ENCODE measurements at regions not wholly inside any gene's neighbourhood (a gene's known extent, or its start where the extent isn't known, plus 50 kb on each side); places are given as distances from the start of the nearest gene placed in this dataset.
"Not testable (repeated sequence)": the region's sequence is repeated elsewhere in the genome, so short reads cannot be mapped to it uniquely, and the experiment has no call there.

DNA sequence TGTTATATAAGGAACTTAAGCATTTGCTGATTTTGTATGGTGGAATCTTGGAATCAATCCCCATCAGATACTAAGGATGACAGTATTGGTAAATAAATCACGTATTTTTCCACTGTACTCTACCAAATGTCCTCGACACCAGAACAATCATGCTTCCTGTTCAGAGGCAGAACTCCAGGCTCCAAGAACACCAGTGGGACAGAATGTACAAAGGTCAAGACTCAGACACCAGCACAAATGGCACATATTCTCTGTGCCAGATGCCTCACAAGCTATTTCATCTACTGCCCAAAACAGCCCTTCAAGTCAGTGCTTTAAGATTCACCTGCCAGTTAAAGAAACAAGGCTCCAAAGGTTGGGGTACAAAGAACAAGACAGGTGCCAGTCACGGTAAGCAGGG lies 420.5 kb downstream of the STK39 start:
- no peak overlapping the region for H3K4me3 ChIP-seq (ENCODE audit: low read length in 3 of 3)
- peaks cover 13 to 17% (median 15%) of the 10 kb centered on the region in 3 donors for H3K4me1 ChIP-seq (ENCODE audit: control insufficient read depth in 3 of 3, insufficient read depth in 3 of 3, low read length in 3 of 3)
- no peak overlapping the region for H3K9ac ChIP-seq (ENCODE audit: low read depth in 1 of 3, low read length in 3 of 3)
- H3K9me3 ChIP-seq (ENCODE audit: control insufficient read depth in 3 of 3, low read length in 3 of 3): no peaks in the 10 kb centered on the region
- no peaks in the 10 kb centered on the region for H3K27me3 ChIP-seq (ENCODE audit: control insufficient read depth in 3 of 3, insufficient read depth in 3 of 3, low read length in 3 of 3)
- no peaks in the 10 kb centered on the region for H3K36me3 ChIP-seq (ENCODE audit: control insufficient read depth in 3 of 3, insufficient read depth in 3 of 3, low read length in 3 of 3)
- H3K27ac ChIP-seq (ENCODE audit: low read depth, low read length): no peak overlapping the region

DNA sequence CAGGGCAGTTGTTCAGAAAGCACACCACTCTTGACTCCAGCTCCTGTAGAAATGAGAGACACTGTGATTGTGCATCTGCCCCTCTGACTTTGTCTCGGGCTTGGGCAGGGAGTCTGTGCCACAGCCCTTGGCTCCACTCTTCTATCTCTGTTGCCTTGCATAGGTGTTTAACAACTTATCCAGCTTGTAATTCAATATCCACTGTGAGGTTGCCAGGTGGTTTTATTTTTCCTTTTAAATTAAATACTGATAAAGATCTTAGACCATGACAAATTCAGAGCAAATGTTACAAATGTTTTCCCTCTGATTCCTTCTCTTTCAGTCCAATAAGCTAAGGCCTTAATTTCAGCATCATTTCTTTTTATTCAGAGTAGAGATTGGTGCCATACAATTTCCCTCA lies 421.7 kb downstream of the STK39 start:
- Histone ChIP-seq H3K4me1 (ENCODE audit: control insufficient read depth in 3 of 3, insufficient read depth in 3 of 3, low read length in 3 of 3) (peaks cover 13 to 17% (median 15%) of the 10 kb centered on the region in 3 donors), H3K9ac (ENCODE audit: low read depth in 1 of 3, low read length in 3 of 3) (no peak overlapping the region), H3K9me3 (ENCODE audit: control insufficient read depth in 3 of 3, low read length in 3 of 3) (no peaks in the 10 kb centered on the region), H3K36me3 (ENCODE audit: control insufficient read depth in 3 of 3, insufficient read depth in 3 of 3, low read length in 3 of 3) (no peaks in the 10 kb centered on the region), H3K4me3 (ENCODE audit: low read length in 3 of 3) (no peak overlapping the region), H3K27ac (ENCODE audit: low read depth, low read length) (no peak overlapping the region), H3K27me3 (ENCODE audit: control insufficient read depth in 3 of 3, insufficient read depth in 3 of 3, low read length in 3 of 3) (no peaks in the 10 kb centered on the region)

DNA sequence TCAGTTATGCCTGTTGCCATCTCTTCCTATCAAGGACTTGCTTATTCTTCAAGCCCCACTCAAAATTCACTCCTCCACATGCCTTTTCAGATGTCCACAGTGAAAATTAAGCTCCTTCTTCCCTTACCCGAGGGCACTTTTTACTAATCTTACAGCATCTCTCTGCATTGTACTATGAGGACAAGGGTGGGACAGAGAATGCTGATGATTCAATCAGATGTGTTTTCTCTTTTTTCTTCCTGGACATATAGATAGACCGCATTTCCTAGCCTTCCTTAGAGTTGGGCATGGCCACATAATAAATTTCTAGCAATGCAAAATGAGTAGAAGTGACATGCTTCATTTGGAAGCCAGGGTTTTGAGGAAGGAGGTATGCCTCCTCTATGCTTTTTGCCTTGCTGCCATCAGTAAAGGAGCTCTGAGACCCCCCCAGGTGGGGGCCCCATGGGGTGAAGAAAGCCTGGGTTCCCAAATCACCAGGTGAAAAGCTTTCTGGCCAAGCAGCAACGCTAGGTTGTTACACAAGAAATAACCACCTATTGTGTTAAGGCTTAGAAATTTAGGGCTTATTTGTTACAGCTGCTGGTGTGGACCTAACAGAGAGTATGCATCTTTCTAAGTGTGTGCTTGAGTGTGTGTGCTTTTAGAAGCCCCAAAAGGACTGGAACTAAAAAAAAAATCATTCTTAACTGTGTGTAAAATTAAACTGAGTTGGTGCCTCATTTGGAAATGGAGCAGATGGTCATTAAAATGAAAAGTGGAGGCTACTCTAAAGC lies 424.5 kb downstream of the STK39 start:
- Histone ChIP-seq H3K4me1 (ENCODE audit: control insufficient read depth in 3 of 3, insufficient read depth in 3 of 3, low read length in 3 of 3) (peaks cover 9 to 17% (median 12%) of the 10 kb centered on the region in 3 donors), H3K27ac (ENCODE audit: low read depth, low read length) (no peak overlapping the region), H3K27me3 (ENCODE audit: control insufficient read depth in 3 of 3, insufficient read depth in 3 of 3, low read length in 3 of 3) (no peaks in the 10 kb centered on the region), H3K9me3 (ENCODE audit: control insufficient read depth in 3 of 3, low read length in 3 of 3) (no peaks in the 10 kb centered on the region), H3K9ac (ENCODE audit: low read depth in 1 of 3, low read length in 3 of 3) (no peak overlapping the region), H3K36me3 (ENCODE audit: control insufficient read depth in 3 of 3, insufficient read depth in 3 of 3, low read length in 3 of 3) (peaks cover 0 to 5% (median 0%) of the 10 kb centered on the region in 3 donors), H3K4me3 (ENCODE audit: low read length in 3 of 3) (no peak overlapping the region)

DNA sequence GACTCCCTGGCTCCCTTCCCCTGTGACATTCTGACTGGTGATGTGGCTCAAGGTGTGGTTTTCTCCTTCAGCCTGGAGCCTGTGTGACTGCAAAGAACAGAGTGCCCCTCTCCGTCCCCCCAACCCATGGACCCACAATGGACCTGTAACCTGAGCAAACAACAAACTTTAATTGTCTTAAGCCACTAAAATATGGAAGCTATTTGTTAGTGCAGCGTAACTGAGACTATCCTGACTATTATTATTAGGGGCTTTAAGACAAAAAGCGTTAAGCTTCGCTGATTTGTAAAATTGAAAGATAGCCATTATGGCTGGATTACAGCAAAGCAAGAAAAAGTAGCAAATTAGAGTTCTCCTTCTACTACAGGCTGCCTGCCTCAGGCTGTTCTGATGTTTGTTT lies 426.9 kb downstream of the STK39 start:
- Histone ChIP-seq H3K36me3 (ENCODE audit: control insufficient read depth in 3 of 3, insufficient read depth in 3 of 3, low read length in 3 of 3) (peaks cover 0 to 5% (median 0%) of the 10 kb centered on the region in 3 donors), H3K9me3 (ENCODE audit: control insufficient read depth in 3 of 3, low read length in 3 of 3) (no peaks in the 10 kb centered on the region), H3K9ac (ENCODE audit: low read depth in 1 of 3, low read length in 3 of 3) (no peak overlapping the region), H3K27me3 (ENCODE audit: control insufficient read depth in 3 of 3, insufficient read depth in 3 of 3, low read length in 3 of 3) (no peaks in the 10 kb centered on the region), H3K27ac (ENCODE audit: low read depth, low read length) (no peak overlapping the region), H3K4me3 (ENCODE audit: low read length in 3 of 3) (no peak overlapping the region), H3K4me1 (ENCODE audit: control insufficient read depth in 3 of 3, insufficient read depth in 3 of 3, low read length in 3 of 3) (no peaks in the 10 kb centered on the region)

DNA sequence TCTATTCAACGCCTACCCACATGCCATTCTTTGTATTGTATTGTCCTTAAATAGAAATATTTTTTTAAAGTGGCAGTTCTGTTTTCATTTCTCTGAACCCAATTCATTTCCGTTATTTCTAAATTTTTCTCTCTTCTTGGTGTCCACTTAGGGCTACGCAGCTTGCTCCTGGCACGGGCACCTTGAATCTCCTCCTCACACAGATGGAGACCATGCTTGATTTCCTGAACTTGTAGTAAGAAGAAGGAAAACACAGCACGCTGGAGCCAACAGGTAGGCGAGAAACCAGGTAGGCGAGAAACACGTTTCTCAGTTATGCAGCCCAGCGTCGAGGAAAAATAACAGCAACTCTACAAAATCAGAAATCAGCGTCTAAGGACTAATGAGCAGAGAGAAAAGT lies 428.9 kb downstream of the STK39 start:
- no peak overlapping the region for H3K27ac ChIP-seq (ENCODE audit: low read depth, low read length)
- no peak overlapping the region for H3K4me3 ChIP-seq (ENCODE audit: low read length in 3 of 3)
- no peaks in the 10 kb centered on the region for H3K27me3 ChIP-seq (ENCODE audit: control insufficient read depth in 3 of 3, insufficient read depth in 3 of 3, low read length in 3 of 3)
- H3K4me1 ChIP-seq (ENCODE audit: control insufficient read depth in 3 of 3, insufficient read depth in 3 of 3, low read length in 3 of 3): peaks cover 0 to 4% (median 0%) of the 10 kb centered on the region in 3 donors
- no peak overlapping the region for H3K9ac ChIP-seq (ENCODE audit: low read depth in 1 of 3, low read length in 3 of 3)
- H3K9me3 ChIP-seq (ENCODE audit: control insufficient read depth in 3 of 3, low read length in 3 of 3): no peaks in the 10 kb centered on the region
- peaks cover 0 to 5% (median 0%) of the 10 kb centered on the region in 3 donors for H3K36me3 ChIP-seq (ENCODE audit: control insufficient read depth in 3 of 3, insufficient read depth in 3 of 3, low read length in 3 of 3)

DNA sequence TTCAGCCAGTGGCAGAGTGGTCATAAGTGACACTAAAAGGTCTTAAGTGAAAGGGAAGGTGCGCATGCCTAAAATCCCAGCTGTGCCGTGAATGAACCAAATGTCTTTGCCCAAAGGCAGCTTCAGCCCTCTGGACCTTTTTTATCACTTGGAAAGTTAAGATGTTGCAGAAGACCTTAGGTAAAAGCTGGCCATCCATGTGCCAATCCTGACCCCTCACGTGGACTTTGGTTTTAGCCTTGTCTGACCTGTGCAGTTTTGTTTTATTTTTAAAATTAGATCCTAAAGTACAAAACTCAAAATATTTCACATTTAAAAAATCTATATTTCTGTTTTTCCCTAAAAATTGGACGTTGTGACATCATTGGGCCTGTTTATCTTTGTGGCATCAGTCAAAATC lies 429.5 kb downstream of the STK39 start:
- Histone ChIP-seq H3K27ac (ENCODE audit: low read depth, low read length) (no peak overlapping the region), H3K27me3 (ENCODE audit: control insufficient read depth in 3 of 3, insufficient read depth in 3 of 3, low read length in 3 of 3) (no peaks in the 10 kb centered on the region), H3K9ac (ENCODE audit: low read depth in 1 of 3, low read length in 3 of 3) (no peak overlapping the region), H3K4me3 (ENCODE audit: low read length in 3 of 3) (no peak overlapping the region), H3K9me3 (ENCODE audit: control insufficient read depth in 3 of 3, low read length in 3 of 3) (no peaks in the 10 kb centered on the region), H3K4me1 (ENCODE audit: control insufficient read depth in 3 of 3, insufficient read depth in 3 of 3, low read length in 3 of 3) (peaks cover 0 to 4% (median 0%) of the 10 kb centered on the region in 3 donors), H3K36me3 (ENCODE audit: control insufficient read depth in 3 of 3, insufficient read depth in 3 of 3, low read length in 3 of 3) (peaks cover 0 to 5% (median 0%) of the 10 kb centered on the region in 3 donors)

DNA sequence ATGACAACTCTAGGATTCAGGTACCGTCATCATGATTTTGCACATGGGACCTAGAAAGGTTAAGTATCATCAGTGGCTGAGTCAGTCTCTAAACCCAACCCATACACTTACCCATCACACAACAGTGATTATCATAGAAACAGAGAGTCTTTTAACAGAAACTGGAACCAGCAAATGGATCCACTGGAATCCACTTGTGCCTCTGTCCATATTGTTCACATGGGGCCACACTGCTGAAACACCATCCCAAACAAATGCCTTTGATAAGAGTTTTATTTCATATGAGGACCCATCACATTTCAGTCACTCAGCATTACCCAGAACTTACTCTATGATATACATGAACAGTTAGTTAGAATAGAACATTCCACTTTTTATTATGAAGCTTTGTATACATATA lies 430.0 kb downstream of the STK39 start:
- peaks cover 0 to 5% (median 0%) of the 10 kb centered on the region in 3 donors for H3K36me3 ChIP-seq (ENCODE audit: control insufficient read depth in 3 of 3, insufficient read depth in 3 of 3, low read length in 3 of 3)
- H3K9ac ChIP-seq (ENCODE audit: low read depth in 1 of 3, low read length in 3 of 3): no peak overlapping the region
- H3K27me3 ChIP-seq (ENCODE audit: control insufficient read depth in 3 of 3, insufficient read depth in 3 of 3, low read length in 3 of 3): no peaks in the 10 kb centered on the region
- no peak overlapping the region for H3K27ac ChIP-seq (ENCODE audit: low read depth, low read length)
- H3K4me3 ChIP-seq (ENCODE audit: low read length in 3 of 3): no peak overlapping the region
- H3K4me1 ChIP-seq (ENCODE audit: control insufficient read depth in 3 of 3, insufficient read depth in 3 of 3, low read length in 3 of 3): peaks cover 0 to 4% (median 0%) of the 10 kb centered on the region in 3 donors
- no peaks in the 10 kb centered on the region for H3K9me3 ChIP-seq (ENCODE audit: control insufficient read depth in 3 of 3, low read length in 3 of 3)

DNA sequence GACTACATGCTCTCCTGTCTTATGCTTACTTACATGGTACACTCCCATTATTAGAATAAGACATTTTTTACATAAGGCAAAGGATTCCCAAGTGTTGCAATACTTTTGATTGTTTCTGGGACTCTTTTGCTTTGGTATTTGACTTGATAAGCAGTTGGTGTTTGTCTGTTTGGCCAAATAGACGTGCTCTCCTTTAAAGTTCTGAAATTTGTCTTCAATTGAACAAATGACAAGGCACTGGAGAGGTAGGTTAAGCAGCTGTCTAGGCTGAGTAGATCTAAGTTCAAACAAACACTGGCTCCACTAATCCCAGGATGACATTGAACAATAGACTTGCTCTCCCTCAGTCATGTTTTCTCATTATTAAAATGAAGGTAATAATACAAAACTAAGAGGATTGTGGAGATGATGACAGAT lies 430.5 kb downstream of the STK39 start:
- H3K27me3 ChIP-seq (ENCODE audit: control insufficient read depth in 3 of 3, insufficient read depth in 3 of 3, low read length in 3 of 3): no peaks in the 10 kb centered on the region
- H3K4me1 ChIP-seq (ENCODE audit: control insufficient read depth in 3 of 3, insufficient read depth in 3 of 3, low read length in 3 of 3): peaks cover 0 to 4% (median 0%) of the 10 kb centered on the region in 3 donors
- H3K9ac ChIP-seq (ENCODE audit: low read depth in 1 of 3, low read length in 3 of 3): no peak overlapping the region
- no peak overlapping the region for H3K4me3 ChIP-seq (ENCODE audit: low read length in 3 of 3)
- H3K9me3 ChIP-seq (ENCODE audit: control insufficient read depth in 3 of 3, low read length in 3 of 3): no peaks in the 10 kb centered on the region
- H3K27ac ChIP-seq (ENCODE audit: low read depth, low read length): no peak overlapping the region
- peaks cover 0 to 5% (median 0%) of the 10 kb centered on the region in 3 donors for H3K36me3 ChIP-seq (ENCODE audit: control insufficient read depth in 3 of 3, insufficient read depth in 3 of 3, low read length in 3 of 3)

DNA sequence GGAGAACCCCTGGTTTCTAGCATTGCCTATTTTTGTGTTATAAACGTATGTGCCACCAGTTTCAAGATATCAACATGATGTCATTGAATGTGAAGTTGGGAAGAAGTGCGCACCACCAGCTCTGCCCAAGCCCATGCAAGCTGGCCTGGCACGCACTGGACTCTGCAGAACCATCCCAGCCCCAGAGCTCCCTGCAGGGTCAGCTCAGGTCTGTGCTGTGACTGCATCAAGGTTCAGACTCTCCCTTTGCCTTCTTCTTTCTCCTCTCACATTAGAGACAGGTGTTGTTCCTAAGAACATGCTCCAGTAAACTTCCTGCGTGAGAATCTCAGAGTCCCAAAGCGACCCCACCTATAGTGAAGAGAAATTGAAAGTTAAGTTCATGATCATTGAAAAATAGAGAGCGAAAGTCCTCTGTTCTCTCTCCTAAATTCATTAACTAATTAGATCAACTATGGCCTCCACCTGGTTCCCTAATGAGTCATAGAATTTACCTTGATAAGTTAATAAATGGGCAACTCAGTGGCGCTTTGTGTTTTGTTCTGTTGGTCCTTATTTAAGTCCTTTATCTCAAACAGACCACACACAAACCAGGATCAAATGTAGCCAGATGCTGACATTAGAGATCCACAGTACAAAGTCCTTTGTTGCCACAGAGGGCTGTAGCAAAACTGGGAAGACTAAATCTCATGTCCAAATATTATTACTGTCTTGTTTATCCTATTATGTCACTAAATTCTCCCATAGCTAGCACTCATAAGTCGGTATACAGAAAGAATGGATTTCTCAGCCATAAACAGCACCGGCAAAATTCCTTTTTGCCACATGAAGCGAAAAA lies 432.3 kb downstream of the STK39 start:
- peaks cover 0 to 2% (median 0%) of the 10 kb centered on the region in 3 donors for H3K36me3 ChIP-seq (ENCODE audit: control insufficient read depth in 3 of 3, insufficient read depth in 3 of 3, low read length in 3 of 3)
- H3K4me1 ChIP-seq (ENCODE audit: control insufficient read depth in 3 of 3, insufficient read depth in 3 of 3, low read length in 3 of 3): peaks cover 0 to 4% (median 0%) of the 10 kb centered on the region in 3 donors
- no peak overlapping the region for H3K9ac ChIP-seq (ENCODE audit: low read depth in 1 of 3, low read length in 3 of 3)
- H3K27me3 ChIP-seq (ENCODE audit: control insufficient read depth in 3 of 3, insufficient read depth in 3 of 3, low read length in 3 of 3): no peaks in the 10 kb centered on the region
- H3K9me3 ChIP-seq (ENCODE audit: control insufficient read depth in 3 of 3, low read length in 3 of 3): no peaks in the 10 kb centered on the region
- H3K4me3 ChIP-seq (ENCODE audit: low read length in 3 of 3): no peak overlapping the region
- no peak overlapping the region for H3K27ac ChIP-seq (ENCODE audit: low read depth, low read length)

DNA sequence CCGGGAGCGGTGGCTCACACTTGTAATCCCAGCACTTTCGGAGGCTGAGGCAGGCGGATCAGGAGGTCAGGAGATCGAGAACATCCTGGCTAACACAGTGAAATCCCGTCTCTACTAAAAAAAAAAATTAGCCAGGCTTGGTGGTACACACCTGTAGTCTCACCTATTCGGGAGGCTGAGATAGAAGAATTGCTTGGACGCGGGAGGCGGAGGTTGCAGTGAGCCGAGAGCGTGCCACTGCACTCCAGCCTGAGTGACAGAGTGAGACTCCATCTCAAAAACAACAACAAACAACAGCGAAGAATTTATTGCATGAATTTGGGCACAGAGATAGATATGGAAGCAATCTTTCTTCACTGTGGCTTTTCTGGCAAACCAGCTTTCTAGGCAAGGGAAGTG lies 432.9 kb downstream of the STK39 start:
- not testable (repeated sequence) for H3K27ac ChIP-seq (ENCODE audit: low read depth, low read length); H3K36me3 ChIP-seq (ENCODE audit: control insufficient read depth in 3 of 3, insufficient read depth in 3 of 3, low read length in 3 of 3); H3K27me3 ChIP-seq (ENCODE audit: control insufficient read depth in 3 of 3, insufficient read depth in 3 of 3, low read length in 3 of 3); H3K9ac ChIP-seq (ENCODE audit: low read depth in 1 of 3, low read length in 3 of 3); H3K4me1 ChIP-seq (ENCODE audit: control insufficient read depth in 3 of 3, insufficient read depth in 3 of 3, low read length in 3 of 3); H3K4me3 ChIP-seq (ENCODE audit: low read length in 3 of 3); H3K9me3 ChIP-seq (ENCODE audit: control insufficient read depth in 3 of 3, low read length in 3 of 3)
